Hippocampal formation (tissue), 2 donors: ENCODE measurements at regions not wholly inside any gene's neighbourhood (a gene's known extent, or its start where the extent isn't known, plus 50 kb on each side); places are given as distances from the start of the nearest gene placed in this dataset.
"Not testable (repeated sequence)": the region's sequence is repeated elsewhere in the genome, so short reads cannot be mapped to it uniquely, and the experiment has no call there.

Experiments used
- DNase-seq, 2 donors: peaks; one replicate each; lab custom pipeline; 2025; lab: John Stamatoyannopoulos, UW

DNA sequence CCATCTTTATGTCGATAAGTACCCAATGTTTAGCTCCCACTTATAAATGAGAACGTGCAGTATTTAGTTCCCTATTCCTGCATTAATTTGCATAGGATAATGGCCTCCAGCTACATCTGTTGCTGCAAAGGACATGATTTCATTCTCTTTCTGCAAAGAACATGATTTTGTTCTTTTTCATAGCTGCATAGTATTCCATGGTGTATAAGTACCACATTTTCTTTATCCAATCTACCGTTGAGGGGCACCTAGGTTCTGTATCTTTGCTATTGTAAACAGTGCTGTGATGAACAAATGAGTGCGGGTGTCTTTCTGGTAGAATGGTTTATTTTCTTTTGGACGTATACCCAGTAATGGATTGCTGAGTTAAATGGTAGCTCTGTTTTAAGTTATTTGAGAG lies 63.0 kb downstream of the HLX start:
- no peak for DNase-seq

- DNase-seq, result not testable (repeated sequence)
Observed at GRCh38 chr1:220942914-220943313, 63.7 kb downstream of the HLX start.

DNA sequence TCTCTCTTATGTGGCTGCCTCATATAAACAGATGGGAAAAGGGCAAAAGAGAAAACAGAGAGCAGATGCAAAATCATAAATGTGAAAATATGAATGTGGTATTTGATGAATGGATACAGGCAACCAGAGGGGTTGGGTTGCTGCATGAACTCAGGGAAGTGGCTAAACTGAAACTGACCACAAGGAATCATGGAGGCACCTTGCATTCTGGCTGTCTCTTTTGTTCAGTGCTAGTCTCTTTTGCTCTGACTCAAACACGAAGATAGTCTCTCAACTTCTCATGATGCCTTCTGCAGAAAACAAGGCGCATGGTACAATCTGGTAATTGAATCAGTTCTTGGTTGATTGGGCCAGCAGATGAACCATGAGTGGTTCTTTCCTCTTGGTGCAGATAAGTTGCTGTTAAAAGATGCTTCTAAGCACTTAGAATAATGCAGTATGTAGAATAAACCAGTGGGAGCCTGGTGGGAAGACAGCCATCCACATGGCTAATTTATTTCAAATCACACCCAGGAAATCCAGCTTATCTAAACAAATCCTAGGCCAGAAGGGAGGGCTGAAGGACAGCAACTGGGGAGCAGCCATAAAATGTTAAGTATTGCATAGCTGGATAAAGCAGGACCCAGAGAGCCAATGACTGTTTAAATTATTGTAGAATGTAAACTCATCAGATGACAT lies 64.2 kb downstream of the HLX start:
- DNase-seq, result no peak

GRCh38 chr1:220950576-220950975 lies 71.3 kb downstream of the HLX start:
- no peak for DNase-seq

GRCh38 chr1:220952961-220953643 lies 73.9 kb downstream of the HLX start:
- DNase-seq, result no peak

DNA sequence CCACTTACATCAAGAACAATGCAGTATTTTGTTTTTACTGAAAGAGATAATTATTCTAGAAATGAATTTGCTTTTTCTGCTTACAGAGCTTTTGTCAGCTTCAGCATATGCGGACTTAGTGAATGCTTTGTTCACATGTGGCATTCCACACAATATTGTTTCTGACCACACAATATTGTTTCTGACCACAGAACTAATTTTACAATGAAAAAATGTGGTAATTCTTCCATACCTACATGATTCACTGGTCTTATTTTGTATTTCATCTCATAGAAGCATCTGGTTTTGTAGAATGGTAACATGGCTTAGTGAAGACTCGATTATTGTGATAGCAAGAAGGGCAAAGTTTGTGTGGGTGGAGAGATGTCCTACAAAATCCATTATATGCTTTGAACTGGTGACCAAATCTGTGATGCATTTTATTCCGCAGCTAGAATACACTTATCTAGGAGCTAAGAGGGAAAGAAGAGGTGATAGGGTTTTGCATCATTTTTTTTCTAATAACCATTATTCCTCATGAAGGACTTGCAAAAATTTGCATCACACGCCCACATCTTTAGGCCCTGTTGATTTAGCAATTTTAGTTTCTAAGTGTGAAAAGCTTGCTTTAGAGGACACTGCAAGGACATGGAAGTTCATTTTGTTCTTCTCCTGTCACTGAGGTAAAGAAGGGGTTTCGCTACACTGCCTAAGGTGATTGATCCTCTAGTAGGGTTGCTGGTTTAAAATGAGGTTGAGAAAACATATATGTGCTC lies 75.3 kb downstream of the HLX start:
- DNase-seq, result no peak

DNA sequence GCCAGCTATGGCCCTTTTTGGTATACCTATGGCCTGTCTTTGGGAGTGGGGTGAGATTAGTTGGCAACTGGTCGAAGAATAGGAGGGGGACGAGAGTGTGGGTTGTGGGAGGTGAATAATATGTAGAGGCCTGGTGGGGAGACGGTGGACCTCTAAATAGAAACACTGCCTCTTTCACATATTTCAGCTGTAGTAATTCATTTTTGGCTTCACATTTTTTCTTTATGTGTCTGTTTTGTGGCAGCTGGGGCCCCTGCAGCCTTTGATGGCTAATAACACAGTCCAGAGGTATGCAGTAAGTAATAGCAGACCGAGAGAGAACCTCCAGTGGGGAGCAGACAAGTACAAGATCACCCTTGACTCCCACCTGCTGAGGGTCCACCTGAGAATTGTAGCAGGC lies 75.9 kb downstream of the HLX start:
- DNase-seq, result no peak

DNA sequence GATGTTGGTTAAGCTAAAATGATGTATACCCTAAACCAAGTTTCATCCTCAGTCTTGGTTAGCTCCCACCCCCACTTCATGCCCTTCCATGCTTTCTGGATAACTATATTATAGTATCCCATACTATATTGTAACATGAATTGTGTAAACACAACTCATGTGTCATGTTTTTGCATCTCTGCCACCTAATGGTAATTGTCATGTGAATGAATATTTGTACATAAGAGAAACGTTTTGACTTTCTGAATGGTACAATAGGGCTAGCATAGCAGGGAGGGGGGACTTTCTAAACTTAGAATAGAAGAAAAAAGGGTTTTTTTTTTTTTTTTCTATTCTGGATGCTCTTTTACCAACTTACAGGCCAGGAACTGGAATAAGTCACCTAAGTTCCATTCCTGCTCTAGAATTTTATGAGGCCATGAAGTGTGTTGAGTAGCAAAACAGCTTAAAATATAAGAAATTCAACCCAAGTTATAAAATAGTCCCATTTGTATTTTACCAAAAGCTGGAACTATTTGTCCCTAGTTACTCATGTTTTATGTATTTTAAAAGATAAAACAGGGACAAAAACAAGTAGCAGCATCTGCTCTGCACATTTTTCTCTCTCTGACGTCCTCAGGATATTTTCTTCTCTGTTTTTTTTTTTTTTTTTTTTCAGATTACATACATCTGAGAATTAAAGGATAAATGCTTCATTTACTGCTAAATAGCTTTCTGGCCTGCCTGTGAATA lies 77.4 kb downstream of the HLX start:
- no peak for DNase-seq

- DNase-seq, result no peak
Observed at GRCh38 chr1:220957233-220957605, 78.0 kb downstream of the HLX start.

DNA sequence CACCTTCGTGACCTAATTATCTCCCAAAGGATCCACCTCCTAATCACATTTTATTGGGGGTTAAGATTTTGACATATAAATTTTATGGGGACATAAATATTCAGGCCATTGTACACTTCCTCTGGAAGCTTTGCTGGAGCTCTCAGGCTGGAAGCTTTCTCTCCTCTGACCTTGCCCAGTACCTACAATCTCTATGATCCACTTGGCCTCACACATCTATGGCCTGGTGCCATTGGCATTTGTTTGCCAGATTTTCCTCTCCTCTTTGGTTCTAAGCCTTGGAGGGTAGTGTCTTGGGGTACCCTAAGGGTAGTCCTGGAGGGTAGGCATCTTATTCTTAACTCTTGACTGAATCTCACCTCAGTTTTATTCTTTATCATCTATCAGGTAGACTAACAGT lies 79.0 kb downstream of the HLX start:
- no peak for DNase-seq

DNA sequence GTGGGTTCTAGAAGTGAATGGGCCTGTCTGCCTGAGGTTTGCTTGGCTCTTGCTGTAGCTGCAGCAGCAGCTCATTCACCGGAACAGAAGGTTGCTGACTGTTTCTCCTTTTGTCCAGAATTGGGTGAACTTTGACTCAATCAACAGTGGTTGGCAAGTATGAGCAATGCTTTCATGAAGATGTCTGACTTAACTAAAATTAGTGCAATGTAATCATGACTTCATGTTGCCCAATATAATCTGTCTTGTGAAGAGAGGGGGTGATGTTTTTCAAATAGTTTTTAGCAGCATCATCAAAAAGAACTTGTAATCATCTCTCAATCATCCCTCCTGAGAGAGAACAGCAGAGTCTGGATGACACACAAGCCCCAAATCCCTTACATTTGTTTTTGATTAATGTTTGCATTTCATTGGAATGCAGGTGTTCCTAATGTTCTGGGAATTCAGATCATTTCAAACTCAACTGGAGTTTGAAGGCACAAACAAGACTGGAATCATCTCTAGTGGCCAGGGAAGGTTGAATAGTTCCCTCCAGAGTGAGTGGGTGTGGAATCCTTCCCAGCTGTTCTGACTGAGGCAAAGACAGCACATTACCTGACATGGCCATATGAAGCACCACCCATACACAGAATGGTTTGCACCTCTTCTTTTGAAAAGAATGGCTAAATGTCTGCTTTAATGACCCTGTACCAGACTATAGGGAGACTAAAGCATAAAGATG lies 82.9 kb downstream of the HLX start:
- DNase-seq, result no peak

GRCh38 chr1:220966041-220966440 lies 86.8 kb downstream of the HLX start:
- DNase-seq, result no peak

- no peak for DNase-seq
Observed at GRCh38 chr1:220966473-220966872, 87.2 kb downstream of the HLX start.

DNA sequence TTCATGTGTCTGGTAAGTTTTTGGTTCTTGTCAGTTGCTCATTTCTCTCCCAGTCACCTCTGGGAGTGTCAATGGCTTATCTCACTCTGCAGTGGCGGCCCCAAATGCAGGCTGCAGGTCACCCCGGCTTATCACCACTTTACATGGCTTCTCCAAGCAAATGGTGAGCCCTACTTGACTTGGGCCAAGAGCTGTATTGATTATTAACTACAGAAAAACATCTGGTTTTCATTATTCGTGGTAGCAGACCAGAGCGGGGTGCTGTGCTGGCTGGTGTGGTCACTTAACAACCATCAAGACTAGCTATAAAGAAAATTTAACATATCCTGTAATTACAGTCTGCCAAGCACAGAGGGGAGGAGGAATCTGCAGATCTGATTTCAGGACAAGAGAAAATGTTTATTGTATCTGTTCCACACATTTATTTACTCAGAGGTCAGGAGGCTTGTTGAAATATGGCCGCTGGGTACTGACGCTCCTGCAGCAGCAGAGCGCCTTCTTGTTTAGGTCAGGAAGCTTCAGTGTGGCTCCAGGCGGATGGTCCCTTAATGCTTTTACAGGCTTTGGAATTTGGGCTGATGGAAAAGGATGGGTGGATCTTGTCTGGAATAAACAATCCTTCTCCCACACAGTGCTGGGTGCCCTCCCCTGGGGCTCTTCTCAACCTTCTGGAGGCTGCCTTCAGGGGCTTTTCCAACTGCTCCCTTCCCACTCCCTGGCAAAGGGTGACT lies 87.8 kb downstream of the HLX start:
- no peak for DNase-seq

DNA sequence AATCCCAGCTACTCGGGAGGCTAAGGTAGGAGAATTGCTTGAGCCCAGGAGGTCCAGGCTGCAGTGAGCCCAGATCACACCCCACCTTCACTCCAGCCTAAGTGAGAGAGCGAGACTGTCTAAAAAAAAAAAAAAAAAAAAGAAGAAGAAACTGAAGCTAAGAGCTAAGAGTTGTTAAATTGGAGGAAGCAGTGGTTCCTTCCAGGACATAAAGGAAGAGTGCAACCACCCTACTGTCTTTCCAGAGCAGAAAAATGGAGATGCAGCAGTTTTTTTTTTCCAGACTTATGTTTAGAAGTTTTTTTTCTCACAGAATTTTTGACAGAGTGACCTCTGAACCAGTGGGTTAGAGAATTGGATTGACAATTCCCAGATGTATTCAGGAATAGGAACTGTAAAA lies 88.7 kb downstream of the HLX start:
- no peak for DNase-seq

DNA sequence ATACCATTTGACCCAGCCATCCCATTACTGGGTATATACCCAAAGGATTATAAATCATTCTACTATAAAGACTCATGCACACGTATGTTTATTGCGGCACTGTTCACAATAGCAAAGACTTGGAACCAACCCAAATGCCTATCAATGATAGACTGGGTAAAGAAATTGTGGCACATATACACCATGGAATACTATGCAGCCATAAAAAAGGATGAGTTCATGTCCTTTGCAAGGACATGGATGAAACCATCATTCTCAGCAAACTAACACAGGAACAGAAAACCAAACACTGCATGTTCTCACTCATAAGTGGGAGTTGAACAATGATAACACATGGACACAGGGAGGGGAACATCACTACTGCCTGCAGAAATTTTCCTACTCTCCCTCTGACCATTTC lies 90.0 kb downstream of the HLX start:
- DNase-seq, result not testable (repeated sequence)

DNA sequence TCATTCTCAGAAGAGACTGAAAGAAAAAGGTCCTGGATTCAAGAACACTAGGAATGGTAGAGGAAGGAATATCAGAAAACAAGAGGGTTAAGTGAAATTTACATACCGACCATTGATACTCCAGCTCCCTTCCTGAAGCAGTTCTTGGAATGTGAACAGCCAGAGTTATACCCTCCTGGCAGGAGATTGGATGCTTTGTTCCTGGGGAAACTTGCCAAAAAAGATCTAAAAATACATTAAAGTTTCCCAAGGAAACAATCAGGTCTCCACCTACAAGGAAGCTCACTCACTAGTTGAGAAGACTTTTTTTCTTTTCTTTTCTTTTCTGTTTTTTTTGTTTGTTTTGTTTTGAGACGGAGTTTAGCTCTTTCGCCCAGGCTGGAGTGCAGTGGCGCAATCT lies 91.1 kb downstream of the HLX start:
- DNase-seq, result no peak

DNA sequence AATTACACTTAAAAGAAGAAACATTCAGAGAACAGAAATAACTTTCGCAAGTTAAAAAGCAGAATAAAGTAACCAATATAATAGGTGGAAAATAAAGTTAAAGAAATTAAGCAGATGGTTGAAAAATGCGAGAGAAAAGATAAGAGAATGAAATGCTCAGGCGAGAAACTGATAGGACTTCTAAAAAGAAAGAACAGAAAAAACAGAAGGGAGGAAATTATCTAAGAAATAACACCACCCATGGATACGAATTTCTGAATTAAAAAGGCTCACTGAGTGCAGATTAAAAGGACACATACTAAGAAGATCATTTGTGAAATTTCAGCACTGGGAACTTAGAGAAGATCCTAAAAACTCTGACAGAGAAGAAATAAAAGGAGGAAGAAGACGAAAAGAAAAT lies 92.0 kb downstream of the HLX start:
- no peak for DNase-seq

- no peak for DNase-seq
Observed at GRCh38 chr1:220974431-220974830, 95.2 kb downstream of the HLX start.

DNA sequence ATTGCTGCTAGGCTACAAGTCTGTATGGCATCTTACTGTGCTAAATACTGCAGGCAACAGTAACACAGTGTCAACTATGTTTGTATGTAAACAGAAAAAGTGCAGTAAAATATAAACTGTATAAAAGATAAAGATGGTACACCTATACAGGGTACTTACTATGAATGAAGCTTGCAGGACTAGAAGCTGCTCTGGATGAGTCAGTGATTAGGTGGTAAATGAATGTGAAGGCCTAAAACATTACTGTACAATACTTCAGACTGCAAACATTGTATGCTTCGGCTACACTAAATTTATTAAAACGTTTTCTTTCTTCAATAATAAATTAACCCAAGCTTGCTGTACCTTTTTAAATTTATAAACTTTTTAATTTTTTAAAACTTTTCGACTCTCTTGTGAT lies 97.1 kb downstream of the HLX start:
- DNase-seq, result no peak

GRCh38 chr1:220979371-220979770 lies 100.1 kb downstream of the HLX start:
- DNase-seq, result no peak
